Endothelial cell of umbilical vein (primary cell): ENCODE measurements at regions not wholly inside any gene's neighbourhood (a gene's known extent, or its start where the extent isn't known, plus 50 kb on each side); places are given as distances from the start of the nearest gene placed in this dataset.

Experiments used
- BruUV-seq: library from RNA; stranded (reverse); fragments of 400-500 nt; replicated peaks from 2 replicates; lab custom pipeline; 2021; lab: Mats Ljungman, UMichigan
- CTCF ChIA-PET: fragments of 300-600, 350-600 bp; sonication (Branson Sonifier 250); formaldehyde crosslinking; loops from one replicate; lab custom pipeline; 2021; ENCODE audit warnings: antibody characterized with exemption, inconsistent platforms; lab: Charles Lee
- POLR2A ChIA-PET: fragments of 300-600, 350-600 bp; sonication (Branson Sonifier 250); formaldehyde crosslinking; loops from one replicate; lab custom pipeline; 2021; ENCODE audit warnings: antibody characterized with exemption, inconsistent platforms; lab: Charles Lee
- DNase-seq: peaks from one replicate; pipeline ENCODE4 v3.0.0-alpha.2; 2011; ENCODE audit warnings: low read depth, low spot score
- FAIRE-seq: peaks from 2 replicates; lab custom pipeline; 2011; peaks lifted over from hg19 to GRCh38; lab: Jason Lieb, UNC
- H2AFZ ChIP-seq: 2 replicates; pipeline ENCODE4 v1.6.0; 2012; ENCODE audit warnings: low read depth, low read length, control low read depth, inconsistent platforms
- H3K27ac ChIP-seq: 2 replicates; pipeline ENCODE4 v1.5.1; 2011; ENCODE audit warnings: low read depth, mild to moderate bottlenecking, control low read depth, low read length, moderate library complexity; ENCODE audit not compliant: insufficient read depth
- H3K27me3 ChIP-seq, 2 experiments: 2 replicates each; pipeline versions ENCODE4 v1.6.0 to v1.6.1; 2011; ENCODE audit warnings: low read length in 2 of 2, mixed read lengths in 1 of 2; ENCODE audit not compliant: control insufficient read depth in 2 of 2, insufficient read depth in 2 of 2
- H3K36me3 ChIP-seq, 2 experiments: 2 replicates in 1 of 2; 3 replicates in 1 of 2; pipeline ENCODE4 v1.5.1; 2011; ENCODE audit warnings: low read length in 2 of 2, mild to moderate bottlenecking in 1 of 2, moderate library complexity in 1 of 2; ENCODE audit not compliant: control insufficient read depth in 2 of 2, insufficient read depth in 2 of 2; ENCODE audit errors: extremely low read depth in 1 of 2
- H3K4me1 ChIP-seq: 3 replicates; pipeline ENCODE4 v1.5.1; 2011; ENCODE audit warnings: mild to moderate bottlenecking, low read length; ENCODE audit not compliant: control insufficient read depth, insufficient read depth; ENCODE audit errors: extremely low read depth
- H3K4me2 ChIP-seq: 2 replicates; pipeline ENCODE4 v1.6.1; 2011; ENCODE audit warnings: low read length, control low read depth, mixed read lengths; ENCODE audit not compliant: insufficient read depth
- H3K4me3 ChIP-seq, 3 experiments: fragments of 200-600 bp in 1 of 3; sonication (generic), shearing (Covaris generic) in 1 of 3; replicated peaks in 1 of 3; 2 replicates each; pipeline ENCODE4 v1.5.1; 2011 to 2016; ENCODE audit warnings: control low read depth in 3 of 3, low read length in 3 of 3, mild to moderate bottlenecking in 2 of 3, inconsistent platforms in 1 of 3, low read depth in 1 of 3, moderate library complexity in 1 of 3; ENCODE audit not compliant: insufficient read depth in 1 of 3
- H3K79me2 ChIP-seq: 2 replicates; pipeline ENCODE4 v1.6.0; 2012; ENCODE audit warnings: low read length, inconsistent platforms; ENCODE audit not compliant: control insufficient read depth, insufficient read depth
- H3K9ac ChIP-seq: replicated peaks from 2 replicates; pipeline ENCODE3; 2011; ENCODE audit warnings: low read length, control low read depth; ENCODE audit not compliant: insufficient read depth; ENCODE audit errors: extremely low read depth
- H3K9me1 ChIP-seq: replicated peaks from 3 replicates; pipeline ENCODE4 v1.6.0; 2011; ENCODE audit warnings: mild to moderate bottlenecking, low read length; ENCODE audit not compliant: control insufficient read depth, insufficient read depth; ENCODE audit errors: extremely low read depth
- H3K9me3 ChIP-seq: replicated peaks from 2 replicates; pipeline ENCODE4 v1.5.1; 2012; ENCODE audit warnings: low read length, inconsistent platforms; ENCODE audit not compliant: control insufficient read depth, insufficient read depth
- H4K20me1 ChIP-seq: replicated peaks from 2 replicates; pipeline ENCODE3; 2011; ENCODE audit warnings: mild to moderate bottlenecking, low read length; ENCODE audit not compliant: control insufficient read depth, insufficient read depth; ENCODE audit errors: extremely low read depth
- EZH2 ChIP-seq: IDR thresholded peaks from 2 replicates; pipeline ENCODE4 v1.6.1; 2012; ENCODE audit warnings: borderline replicate concordance, low read depth, mild to moderate bottlenecking, moderate library complexity, low read length, inconsistent platforms; ENCODE audit not compliant: severe bottlenecking
- FOS ChIP-seq: IDR thresholded peaks from 2 replicates; pipeline ENCODE4 v1.6.1; 2011; ENCODE audit warnings: mild to moderate bottlenecking, low read length, moderate library complexity, borderline replicate concordance; ENCODE audit not compliant: insufficient read depth
- JUN ChIP-seq: IDR thresholded peaks from 2 replicates; pipeline ENCODE4 v1.6.1; 2011; ENCODE audit warnings: borderline replicate concordance, low read depth; ENCODE audit not compliant: insufficient read length, insufficient read depth
- MAX ChIP-seq: IDR thresholded peaks from 2 replicates; pipeline ENCODE4 v1.6.1; 2011; ENCODE audit not compliant: insufficient read depth, insufficient read length
- MYC ChIP-seq: IDR thresholded peaks from one replicate; pipeline ENCODE4 v1.6.1; 2011; ENCODE audit warnings: mild to moderate bottlenecking, low read depth, low read length
- POLR2AphosphoS5 ChIP-seq: IDR thresholded peaks from 2 replicates; pipeline ENCODE4 v1.6.1; 2012; ENCODE audit warnings: low read depth, mild to moderate bottlenecking, control low read depth, low read length, moderate library complexity; ENCODE audit not compliant: insufficient read depth
- dilution Hi-C: fragments of 300-500 bp; cut with MboI; formaldehyde crosslinking; loops from one replicate; pipeline ENCODE4 v1.15.0; 2019; ENCODE audit warnings: low sequenced_read_pairs; ENCODE audit not compliant: extremely low pct_ligation_motif_present
- intact Hi-C: fragments of 100-400 bp; cut with micrococcal nuclease; formaldehyde crosslinking; loops from one replicate; pipeline ENCODE4 v1.10.0; 2022

DNA sequence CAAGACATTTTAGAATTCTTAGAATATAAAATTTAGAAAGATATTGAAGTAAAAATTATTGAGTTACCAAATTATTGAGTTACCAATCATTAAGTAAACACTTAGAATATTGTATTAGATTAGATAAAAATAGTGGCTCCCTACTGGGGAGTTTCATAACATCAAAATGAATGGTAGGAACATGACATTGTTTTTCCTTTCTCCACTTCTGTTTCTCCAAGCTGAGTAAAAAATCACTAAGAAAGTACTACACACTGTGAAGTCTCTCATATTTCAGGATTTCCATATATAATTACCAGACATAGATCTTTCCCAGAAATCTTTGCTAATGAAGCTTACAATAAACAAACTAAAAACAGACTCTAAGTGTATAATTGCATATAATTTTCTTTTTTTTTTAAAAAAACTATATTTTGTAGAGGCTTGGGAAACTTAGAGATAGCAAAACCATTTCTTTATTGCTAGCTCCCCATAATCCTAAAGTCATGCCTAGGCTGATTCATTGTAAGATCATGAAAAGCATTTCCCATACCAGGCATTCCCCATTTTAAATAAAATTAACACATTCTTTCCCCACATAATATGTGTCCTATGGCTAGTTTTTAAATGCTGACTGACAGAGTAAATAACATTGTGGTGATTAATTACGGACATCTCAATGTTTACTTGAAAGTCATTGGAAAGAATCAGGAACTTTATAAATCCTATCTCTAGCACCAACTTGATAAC, 1408.7 kb upstream of the GOT2 start:
- no peak overlapping the region for H3K9ac ChIP-seq
- no peaks in the 10 kb centered on the region for H3K9me1 ChIP-seq
- no peaks in the 10 kb centered on the region for H3K9me3 ChIP-seq
- no peaks in the 10 kb centered on the region for H3K27me3 ChIP-seq
- dilution Hi-C loops (no loop called here), intact Hi-C loops (no loop called here)
- H3K36me3 ChIP-seq: no peaks in the 10 kb centered on the region
- ChIA-PET CTCF (interaction anchor here (1.3 kb wide), 1 partner anchor 32 kb away, joined by 3 read pairs; no protein-coding TSS in a partner anchor), POLR2A (no interaction called here)
- H4K20me1 ChIP-seq: no peaks in the 10 kb centered on the region
- H3K4me2 ChIP-seq: peak overlapping the region; percentile 53
- FAIRE-seq (no peak), DNase-seq (peak; percentile 51)
- BruUV-seq: no TSS peak
- peak overlapping the region; percentile 54 for H2AFZ ChIP-seq
- TF ChIP-seq JUN: no peak
- no peak for TF ChIP-seq MYC
- TF ChIP-seq MAX: no peak
- TF ChIP-seq EZH2: no peak
- no peak for TF ChIP-seq POLR2AphosphoS5
- peak; percentile 11 for TF ChIP-seq FOS
- H3K79me2 ChIP-seq: no peaks in the 10 kb centered on the region
- peak overlapping the region; percentile 29 for H3K27ac ChIP-seq
- H3K4me1 ChIP-seq: peaks cover 11% of the 10 kb centered on the region
- H3K4me3 ChIP-seq: no peak overlapping the region

GRCh38 chr16:60137891-60138290, 1403.8 kb upstream of the GOT2 start:
- dilution Hi-C loops (no loop called here), intact Hi-C loops (no loop called here)
- no peak overlapping the region for H3K9ac ChIP-seq
- no peaks in the 10 kb centered on the region for H3K9me3 ChIP-seq
- no peak overlapping the region for H3K4me2 ChIP-seq
- no peak overlapping the region for H3K27ac ChIP-seq
- POLR2A ChIA-PET: no interaction called here
- H2AFZ ChIP-seq: no peak overlapping the region
- H3K9me1 ChIP-seq: no peaks in the 10 kb centered on the region
- no peak for TF ChIP-seq JUN
- no peak for TF ChIP-seq MYC
- peaks cover 6% of the 10 kb centered on the region for H3K4me1 ChIP-seq
- CTCF ChIA-PET: no interaction called here
- no peaks in the 10 kb centered on the region for H3K27me3 ChIP-seq
- FAIRE-seq (no peak), DNase-seq (no peak)
- H3K79me2 ChIP-seq: no peaks in the 10 kb centered on the region
- H3K36me3 ChIP-seq: no peaks in the 10 kb centered on the region
- no peak overlapping the region for H3K4me3 ChIP-seq
- H4K20me1 ChIP-seq: no peaks in the 10 kb centered on the region
- no TSS peak for BruUV-seq
